ENCODE measurements at regions not wholly inside any gene's neighbourhood (a gene's known extent, or its start where the extent isn't known, plus 50 kb on each side); places are given as distances from the start of the nearest gene placed in this dataset.

- Histone ChIP-seq H3K9me2 (no peaks in the 10 kb centered on the region), H4K20me1 (ENCODE audit: insufficient read depth) (no peaks in the 10 kb centered on the region), H2AFZ (ENCODE audit: low read depth) (no peak overlapping the region), H3K9me3 (no peaks in the 10 kb centered on the region), H3K9ac (no peak overlapping the region), H3K27ac (ENCODE audit: low read depth in 2 of 2, low read length in 1 of 2) (no peak overlapping the region), H3K79me2 (ENCODE audit: insufficient read depth) (no peaks in the 10 kb centered on the region), H3K4me3 (ENCODE audit: low read depth in 2 of 2, low read length in 1 of 2) (no peak overlapping the region), H3F3A (replicated peaks; ENCODE audit: insufficient read depth) (no peaks in the 10 kb centered on the region), H3K36me3 (replicated peaks in 1 of 2; ENCODE audit: control insufficient read depth in 1 of 2, insufficient read depth in 2 of 2, low read length in 1 of 2) (no peaks in the 10 kb centered on the region), H3K4me2 (no peak overlapping the region), H3K4me1 (ENCODE audit: control insufficient read depth in 1 of 2, insufficient read depth in 2 of 2, low read depth in 1 of 2, low read length in 1 of 2) (no peaks in the 10 kb centered on the region), H3K27me3 (ENCODE audit: insufficient read depth) (no peaks in the 10 kb centered on the region)
- POLR2A ChIA-PET, result no interaction called here
- CTCF ChIA-PET, result no interaction called here
- no peak for DNase-seq
- TF ChIP-seq SMC3 (IDR thresholded peaks at IDR 0.05; ENCODE audit: low read depth, low read length), result no peak
- no peak for TF ChIP-seq EP300 (IDR thresholded peaks at IDR 0.05; ENCODE audit: borderline replicate concordance in 1 of 2, low read depth in 1 of 2, low read length in 1 of 2)
- no peak for TF ChIP-seq RXRA (IDR thresholded peaks at IDR 0.05; ENCODE audit: borderline replicate concordance, low read depth)
- no peak for TF ChIP-seq IRF3 (IDR thresholded peaks at IDR 0.05; ENCODE audit: low read depth, low read length)
- no peak for TF ChIP-seq POLR2AphosphoS5 (IDR thresholded peaks at IDR 0.05; ENCODE audit: low read depth, low read length)
- TF ChIP-seq MAX (IDR thresholded peaks at IDR 0.05; ENCODE audit: low read depth), result no peak
- TF ChIP-seq CHD2 (IDR thresholded peaks at IDR 0.05; ENCODE audit: low read length, partially characterized antibody), result no peak
- TF ChIP-seq RFX5 (IDR thresholded peaks at IDR 0.05; ENCODE audit: low read length), result no peak
Measured at GRCh38 chr4:63898961-63899360, 510.3 kb downstream of the TECRL start.

GRCh38 chr4:63894161-63894560 lies 515.1 kb downstream of the TECRL start:
- CTCF ChIA-PET, result no interaction called here
- DNase-seq, result no peak
- no peaks in the 10 kb centered on the region for H3K79me2 ChIP-seq (ENCODE audit: insufficient read depth)
- H3F3A ChIP-seq (replicated peaks; ENCODE audit: insufficient read depth), result no peaks in the 10 kb centered on the region
- TF ChIP-seq RCOR1 (IDR thresholded peaks at IDR 0.05; ENCODE audit: low read length) (no peak), CTCF (IDR thresholded peaks at IDR 0.05) (no peak), NFIC (IDR thresholded peaks at IDR 0.05; ENCODE audit: borderline replicate concordance) (no peak), PBX3 (IDR thresholded peaks at IDR 0.05) (no peak), IRF3 (IDR thresholded peaks at IDR 0.05; ENCODE audit: low read depth, low read length) (no peak), CHD2 (IDR thresholded peaks at IDR 0.05; ENCODE audit: low read length, partially characterized antibody) (no peak), FOXM1 (IDR thresholded peaks at IDR 0.05; ENCODE audit: low read depth) (no peak), TAF1 (IDR thresholded peaks at IDR 0.05; ENCODE audit: borderline replicate concordance, low read depth, low read length) (no peak), TCF12 (IDR thresholded peaks at IDR 0.05) (no peak)
- H2AFZ ChIP-seq (ENCODE audit: low read depth), result no peak overlapping the region
- no peak overlapping the region for H3K4me3 ChIP-seq (ENCODE audit: low read depth in 2 of 2, low read length in 1 of 2)
- H3K27ac ChIP-seq (ENCODE audit: low read depth in 2 of 2, low read length in 1 of 2), result no peak overlapping the region
- H4K20me1 ChIP-seq (ENCODE audit: insufficient read depth), result no peaks in the 10 kb centered on the region
- no peaks in the 10 kb centered on the region for H3K36me3 ChIP-seq (replicated peaks in 1 of 2; ENCODE audit: control insufficient read depth in 1 of 2, insufficient read depth in 2 of 2, low read length in 1 of 2)
- POLR2A ChIA-PET, result no interaction called here
- no peaks in the 10 kb centered on the region for H3K9me3 ChIP-seq
- H3K9ac ChIP-seq, result no peak overlapping the region
- no peak overlapping the region for H3K4me2 ChIP-seq
- H3K4me1 ChIP-seq (ENCODE audit: control insufficient read depth in 1 of 2, insufficient read depth in 2 of 2, low read depth in 1 of 2, low read length in 1 of 2), result no peaks in the 10 kb centered on the region
- no peaks in the 10 kb centered on the region for H3K9me2 ChIP-seq
- H3K27me3 ChIP-seq (ENCODE audit: insufficient read depth), result no peaks in the 10 kb centered on the region
